ENCODE measurements at regions not wholly inside any gene's neighbourhood (a gene's known extent, or its start where the extent isn't known, plus 50 kb on each side); places are given as distances from the start of the nearest gene placed in this dataset.

DNA sequence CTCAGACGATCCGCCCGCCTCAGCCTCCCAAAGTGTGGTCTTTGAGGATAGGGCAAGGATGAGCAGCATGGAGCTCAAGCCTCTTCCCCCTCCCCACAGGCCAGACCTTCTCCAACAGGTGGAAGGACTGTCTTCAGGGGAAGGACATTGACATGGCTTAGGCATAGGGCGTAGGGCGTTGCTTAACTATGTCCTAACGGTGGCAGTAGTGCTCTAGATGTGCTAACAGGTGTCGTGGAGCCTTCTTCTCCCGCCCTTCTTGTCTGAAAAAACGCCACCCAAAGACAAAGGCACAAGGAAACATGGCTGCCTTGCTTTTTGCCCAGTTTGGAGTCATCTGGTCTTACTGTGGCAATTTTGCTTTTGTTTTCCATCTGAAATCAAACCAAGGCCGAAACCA, 219.8 kb downstream of the OR13H1 start:
- Histone ChIP-seq H2BK15ac (ENCODE audit: low read length) (no peak overlapping the region), H3K23ac (ENCODE audit: low read depth, low read length, poor library complexity) (no peak overlapping the region), H3K4ac (ENCODE audit: low read length) (no peak overlapping the region), H3K27me3 (ENCODE audit: control insufficient read depth in 3 of 3, insufficient read depth in 3 of 3, low read depth in 1 of 3, low read length in 3 of 3) (no peaks in the 10 kb centered on the region), H3K79me1 (ENCODE audit: low read depth, low read length) (peaks cover 2% of the 10 kb centered on the region), H3K18ac (ENCODE audit: low read length) (no peak overlapping the region), H2AFZ (ENCODE audit: low read length) (peak overlapping the region; percentile 74), H3K4me2 (ENCODE audit: insufficient read depth, low read length, poor library complexity, severe bottlenecking) (no peak overlapping the region), H2BK5ac (ENCODE audit: low read length) (no peak overlapping the region), H2BK12ac (ENCODE audit: low read length) (no peak overlapping the region), H4K91ac (ENCODE audit: low read depth, low read length, poor library complexity) (no peak overlapping the region), H3K4me1 (ENCODE audit: control insufficient read depth in 2 of 2, insufficient read depth in 1 of 2, low read depth in 1 of 2, low read length in 2 of 2) (no peaks in the 10 kb centered on the region), H3K9ac (ENCODE audit: low read depth, low read length, poor library complexity) (no peak overlapping the region), H2AK5ac (ENCODE audit: low read depth, low read length) (no peak overlapping the region), H4K8ac (ENCODE audit: low read depth, low read length) (no peak overlapping the region), H3K14ac (ENCODE audit: low read length) (no peak overlapping the region), H2BK120ac (ENCODE audit: low read depth, low read length) (no peak overlapping the region), H3K9me3 (replicated peaks in 1 of 2; ENCODE audit: control insufficient read depth in 2 of 2, insufficient read depth in 1 of 2, low read depth in 1 of 2, low read length in 2 of 2) (no peaks in the 10 kb centered on the region), H3K4me3 (ENCODE audit: low read length in 2 of 2) (peak overlapping the region in 1 of 2 donors; percentile 16), H3K36me3 (replicated peaks in 1 of 2; ENCODE audit: control insufficient read depth in 2 of 2, insufficient read depth in 2 of 2, low read length in 2 of 2) (peaks cover 17 to 70% of the 10 kb centered on the region in 2 donors), H3K27ac (replicated peaks; ENCODE audit: low read length) (no peak overlapping the region)
- DNase-seq (ENCODE audit: low spot score) = no peak
- WGBS, 2 donors (ENCODE audit: extremely low coverage in 2 of 2, insufficient read length in 2 of 2, insufficient replicate concordance in 1 of 2) = no CpG with 5 or more reads among the region's 10 CpGs

DNA sequence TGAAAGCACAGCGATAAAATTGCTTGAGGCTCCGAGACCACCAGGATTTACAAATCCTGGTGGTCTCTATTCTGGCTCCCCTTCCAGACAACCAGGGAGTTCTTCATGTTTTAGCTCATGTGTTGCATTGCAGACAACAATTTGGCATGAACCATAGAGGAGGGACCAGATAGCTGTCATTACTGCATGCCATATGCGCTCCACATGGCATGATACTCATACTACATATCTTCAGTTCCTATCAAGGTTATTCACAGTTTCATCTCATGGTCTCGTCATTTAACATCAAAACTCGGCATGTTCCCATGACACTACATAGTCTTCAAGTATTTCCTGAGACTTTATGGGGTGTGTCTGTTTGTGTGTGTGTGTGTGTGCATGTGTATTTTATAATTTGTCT, 220.3 kb downstream of the OR13H1 start:
- H4K91ac ChIP-seq (ENCODE audit: low read depth, low read length, poor library complexity) = no peak overlapping the region
- WGBS, 2 donors (ENCODE audit: extremely low coverage in 2 of 2, insufficient read length in 2 of 2, insufficient replicate concordance in 1 of 2) = no CpG with 5 or more reads among the region's 5 CpGs
- H4K8ac ChIP-seq (ENCODE audit: low read depth, low read length) = no peak overlapping the region
- no peaks in the 10 kb centered on the region for H3K4me1 ChIP-seq (ENCODE audit: control insufficient read depth in 2 of 2, insufficient read depth in 1 of 2, low read depth in 1 of 2, low read length in 2 of 2)
- no peak overlapping the region for H3K27ac ChIP-seq (replicated peaks; ENCODE audit: low read length)
- DNase-seq (ENCODE audit: low spot score) = no peak
- peak overlapping the region in 1 of 2 donors; percentile 16 for H3K4me3 ChIP-seq (ENCODE audit: low read length in 2 of 2)
- H2AK5ac ChIP-seq (ENCODE audit: low read depth, low read length) = no peak overlapping the region
- H3K9ac ChIP-seq (ENCODE audit: low read depth, low read length, poor library complexity) = no peak overlapping the region
- no peaks in the 10 kb centered on the region for H3K27me3 ChIP-seq (ENCODE audit: control insufficient read depth in 3 of 3, insufficient read depth in 3 of 3, low read depth in 1 of 3, low read length in 3 of 3)
- H2BK15ac ChIP-seq (ENCODE audit: low read length) = no peak overlapping the region
- peaks cover 17 to 69% of the 10 kb centered on the region in 2 donors for H3K36me3 ChIP-seq (replicated peaks in 1 of 2; ENCODE audit: control insufficient read depth in 2 of 2, insufficient read depth in 2 of 2, low read length in 2 of 2)
- no peak overlapping the region for H2BK120ac ChIP-seq (ENCODE audit: low read depth, low read length)
- no peak overlapping the region for H2BK5ac ChIP-seq (ENCODE audit: low read length)
- H3K14ac ChIP-seq (ENCODE audit: low read length) = no peak overlapping the region
- H2BK12ac ChIP-seq (ENCODE audit: low read length) = no peak overlapping the region
- no peaks in the 10 kb centered on the region for H3K9me3 ChIP-seq (replicated peaks in 1 of 2; ENCODE audit: control insufficient read depth in 2 of 2, insufficient read depth in 1 of 2, low read depth in 1 of 2, low read length in 2 of 2)
- H3K18ac ChIP-seq (ENCODE audit: low read length) = no peak overlapping the region
- H2AFZ ChIP-seq (ENCODE audit: low read length) = peak overlapping the region; percentile 74
- no peak overlapping the region for H3K23ac ChIP-seq (ENCODE audit: low read depth, low read length, poor library complexity)
- H3K79me1 ChIP-seq (ENCODE audit: low read depth, low read length) = peaks cover 2% of the 10 kb centered on the region
- H3K4ac ChIP-seq (ENCODE audit: low read length) = no peak overlapping the region
- no peak overlapping the region for H3K4me2 ChIP-seq (ENCODE audit: insufficient read depth, low read length, poor library complexity, severe bottlenecking)

GRCh38 chrX:131778269-131779218, 234.7 kb downstream of the OR13H1 start:
- no peak overlapping the region for H3K9ac ChIP-seq (ENCODE audit: low read depth, low read length, poor library complexity)
- H3K4me2 ChIP-seq (ENCODE audit: insufficient read depth, low read length, poor library complexity, severe bottlenecking) = no peak overlapping the region
- no peak overlapping the region for H2BK120ac ChIP-seq (ENCODE audit: low read depth, low read length)
- H3K4me3 ChIP-seq (ENCODE audit: low read length in 2 of 2) = peak overlapping the region in 1 of 2 donors; percentile 38
- H3K9me3 ChIP-seq (replicated peaks in 1 of 2; ENCODE audit: control insufficient read depth in 2 of 2, insufficient read depth in 1 of 2, low read depth in 1 of 2, low read length in 2 of 2) = no peaks in the 10 kb centered on the region
- no peak overlapping the region for H3K27ac ChIP-seq (replicated peaks; ENCODE audit: low read length)
- no peak overlapping the region for H2AK5ac ChIP-seq (ENCODE audit: low read depth, low read length)
- H3K4me1 ChIP-seq (ENCODE audit: control insufficient read depth in 2 of 2, insufficient read depth in 1 of 2, low read depth in 1 of 2, low read length in 2 of 2) = no peaks in the 10 kb centered on the region
- peaks cover 20 to 78% of the 10 kb centered on the region in 2 donors for H3K36me3 ChIP-seq (replicated peaks in 1 of 2; ENCODE audit: control insufficient read depth in 2 of 2, insufficient read depth in 2 of 2, low read length in 2 of 2)
- no peak for DNase-seq (ENCODE audit: low spot score)
- no peak overlapping the region for H2BK5ac ChIP-seq (ENCODE audit: low read length)
- H3K4ac ChIP-seq (ENCODE audit: low read length) = no peak overlapping the region
- no peak overlapping the region for H3K14ac ChIP-seq (ENCODE audit: low read length)
- no peak overlapping the region for H3K23ac ChIP-seq (ENCODE audit: low read depth, low read length, poor library complexity)
- WGBS, 2 donors (ENCODE audit: extremely low coverage in 2 of 2, insufficient read length in 2 of 2, insufficient replicate concordance in 1 of 2) = no CpG with 5 or more reads among the region's 18 CpGs
- H2AFZ ChIP-seq (ENCODE audit: low read length) = peak overlapping the region; percentile 84
- H4K8ac ChIP-seq (ENCODE audit: low read depth, low read length) = no peak overlapping the region
- no peaks in the 10 kb centered on the region for H3K79me1 ChIP-seq (ENCODE audit: low read depth, low read length)
- H2BK15ac ChIP-seq (ENCODE audit: low read length) = no peak overlapping the region
- no peak overlapping the region for H2BK12ac ChIP-seq (ENCODE audit: low read length)
- no peak overlapping the region for H3K18ac ChIP-seq (ENCODE audit: low read length)
- H3K27me3 ChIP-seq (ENCODE audit: control insufficient read depth in 3 of 3, insufficient read depth in 3 of 3, low read depth in 1 of 3, low read length in 3 of 3) = peaks cover 0 to 3% (median 0%) of the 10 kb centered on the region in 3 experiments
- H4K91ac ChIP-seq (ENCODE audit: low read depth, low read length, poor library complexity) = no peak overlapping the region

GRCh38 chrX:131779306-131779705, 235.4 kb downstream of the OR13H1 start:
- H3K14ac ChIP-seq (ENCODE audit: low read length) = no peak overlapping the region
- no peak for DNase-seq (ENCODE audit: low spot score)
- H3K9ac ChIP-seq (ENCODE audit: low read depth, low read length, poor library complexity) = no peak overlapping the region
- H3K4ac ChIP-seq (ENCODE audit: low read length) = no peak overlapping the region
- no CpG with 5 or more reads among the region's 7 CpGs for WGBS, 2 donors (ENCODE audit: extremely low coverage in 2 of 2, insufficient read length in 2 of 2, insufficient replicate concordance in 1 of 2)
- no peak overlapping the region for H2BK5ac ChIP-seq (ENCODE audit: low read length)
- H2BK15ac ChIP-seq (ENCODE audit: low read length) = no peak overlapping the region
- H2BK12ac ChIP-seq (ENCODE audit: low read length) = no peak overlapping the region
- H3K23ac ChIP-seq (ENCODE audit: low read depth, low read length, poor library complexity) = no peak overlapping the region
- peak overlapping the region; percentile 84 for H2AFZ ChIP-seq (ENCODE audit: low read length)
- H4K8ac ChIP-seq (ENCODE audit: low read depth, low read length) = no peak overlapping the region
- no peak overlapping the region for H3K27ac ChIP-seq (replicated peaks; ENCODE audit: low read length)
- H3K9me3 ChIP-seq (replicated peaks in 1 of 2; ENCODE audit: control insufficient read depth in 2 of 2, insufficient read depth in 1 of 2, low read depth in 1 of 2, low read length in 2 of 2) = no peaks in the 10 kb centered on the region
- no peaks in the 10 kb centered on the region for H3K4me1 ChIP-seq (ENCODE audit: control insufficient read depth in 2 of 2, insufficient read depth in 1 of 2, low read depth in 1 of 2, low read length in 2 of 2)
- H3K4me3 ChIP-seq (ENCODE audit: low read length in 2 of 2) = no peak overlapping the region
- no peak overlapping the region for H3K4me2 ChIP-seq (ENCODE audit: insufficient read depth, low read length, poor library complexity, severe bottlenecking)
- no peaks in the 10 kb centered on the region for H3K27me3 ChIP-seq (ENCODE audit: control insufficient read depth in 3 of 3, insufficient read depth in 3 of 3, low read depth in 1 of 3, low read length in 3 of 3)
- peaks cover 20 to 80% of the 10 kb centered on the region in 2 donors for H3K36me3 ChIP-seq (replicated peaks in 1 of 2; ENCODE audit: control insufficient read depth in 2 of 2, insufficient read depth in 2 of 2, low read length in 2 of 2)
- no peak overlapping the region for H2AK5ac ChIP-seq (ENCODE audit: low read depth, low read length)
- H3K79me1 ChIP-seq (ENCODE audit: low read depth, low read length) = no peaks in the 10 kb centered on the region
- no peak overlapping the region for H4K91ac ChIP-seq (ENCODE audit: low read depth, low read length, poor library complexity)
- no peak overlapping the region for H2BK120ac ChIP-seq (ENCODE audit: low read depth, low read length)
- no peak overlapping the region for H3K18ac ChIP-seq (ENCODE audit: low read length)
